ENCODE measurements at regions not wholly inside any gene's neighbourhood (a gene's known extent, or its start where the extent isn't known, plus 50 kb on each side); places are given as distances from the start of the nearest gene placed in this dataset.
"Not testable (repeated sequence)": the region's sequence is repeated elsewhere in the genome, so short reads cannot be mapped to it uniquely, and the experiment has no call there.

DNA sequence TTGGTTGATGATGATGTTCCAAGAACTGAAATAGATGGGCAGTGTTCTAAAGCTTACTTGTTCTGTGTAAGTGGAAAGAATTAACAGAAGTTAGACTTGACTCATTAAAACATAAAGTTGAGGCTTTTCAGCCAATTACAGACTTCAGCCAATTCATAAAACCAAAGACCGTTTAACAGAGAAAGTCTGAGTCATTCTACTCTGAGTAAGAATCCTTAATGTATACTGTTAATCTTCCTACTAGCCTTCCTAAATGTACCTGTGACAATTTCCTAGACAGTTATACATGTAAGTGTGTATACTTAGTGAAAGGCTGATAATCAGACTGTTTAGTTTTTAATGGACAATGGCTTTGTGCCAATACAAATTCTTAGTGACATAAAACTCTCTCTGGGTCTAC, 681.0 kb downstream of the RPL10L start:
- no peak for DNase-seq

DNA sequence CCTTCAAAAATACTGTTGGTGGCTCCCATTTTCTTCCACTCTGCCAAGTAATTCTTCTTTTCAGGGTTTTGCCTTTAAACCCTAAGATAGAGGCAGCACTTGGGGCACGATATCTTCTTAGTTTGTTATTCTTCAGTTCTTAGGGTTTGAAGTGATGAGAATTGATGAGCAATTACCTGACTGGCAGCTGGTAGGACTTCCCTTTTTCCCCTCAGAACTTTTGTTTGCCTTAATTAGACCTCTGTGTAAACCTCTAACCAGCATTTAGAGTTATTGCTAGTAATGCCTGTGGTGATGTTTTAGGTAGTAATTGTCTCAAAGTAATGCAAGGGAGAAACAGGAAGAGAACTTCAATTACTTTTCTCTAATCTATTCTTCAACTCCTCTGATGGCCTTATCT, 683.5 kb downstream of the RPL10L start:
- no peak for DNase-seq

DNA sequence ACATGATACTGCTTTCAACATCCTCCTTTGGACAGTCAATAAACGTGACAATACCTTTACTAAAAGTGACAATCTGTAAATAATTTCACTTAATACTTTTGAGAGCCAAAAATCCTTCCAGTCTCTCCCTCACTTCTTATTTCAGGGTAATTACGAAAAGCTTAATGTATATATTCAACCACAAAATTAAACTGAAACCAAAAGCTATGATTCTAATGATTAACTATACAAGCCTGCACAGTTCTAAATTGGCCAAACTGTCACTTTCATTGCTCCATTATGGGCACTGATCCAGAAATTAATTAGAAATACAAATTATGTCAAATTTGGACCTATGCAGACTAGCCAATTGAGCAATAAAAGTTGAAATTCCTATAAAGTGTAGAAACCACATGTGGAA, 696.5 kb upstream of the MIS18BP1 start:
- DNase-seq, result no peak

DNA sequence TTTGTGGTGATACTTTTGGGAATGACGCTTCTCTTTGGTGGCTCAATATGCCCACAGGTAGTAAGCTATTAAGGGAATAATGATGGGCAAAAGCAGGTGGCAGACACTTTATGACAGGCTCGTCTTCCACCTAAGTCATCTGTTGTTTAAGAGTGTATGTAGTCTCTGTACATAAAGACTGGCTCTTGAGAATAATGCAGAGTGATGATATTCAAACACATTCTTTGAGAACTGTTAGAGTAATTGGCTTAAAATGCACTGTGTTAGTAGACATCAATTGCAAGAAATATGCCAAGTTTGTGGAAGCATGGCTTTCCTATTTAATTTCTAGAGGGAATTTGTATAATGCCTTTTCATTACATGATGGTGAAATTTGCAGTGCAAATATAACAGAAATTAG, 694.8 kb upstream of the MIS18BP1 start:
- DNase-seq, result no peak

DNA sequence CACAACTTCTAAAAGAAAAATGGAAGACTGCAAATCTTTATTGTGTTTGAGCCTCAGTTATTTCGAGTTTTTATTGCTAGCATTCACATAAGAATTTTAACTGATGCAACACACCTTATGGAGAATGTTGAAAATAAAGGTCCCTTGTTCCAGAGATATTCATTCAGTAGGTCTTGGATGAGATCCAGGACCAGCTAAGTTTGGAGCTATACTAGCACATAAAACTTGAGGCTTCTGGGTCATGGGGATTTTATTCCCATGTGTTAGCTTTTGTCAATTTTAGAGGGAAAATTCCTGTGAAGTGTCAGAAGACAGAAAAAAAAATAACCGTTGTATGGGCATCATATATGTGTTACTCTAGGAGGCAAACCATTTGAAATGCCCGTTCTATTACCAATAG, 693.2 kb upstream of the MIS18BP1 start:
- DNase-seq, result no peak

DNA sequence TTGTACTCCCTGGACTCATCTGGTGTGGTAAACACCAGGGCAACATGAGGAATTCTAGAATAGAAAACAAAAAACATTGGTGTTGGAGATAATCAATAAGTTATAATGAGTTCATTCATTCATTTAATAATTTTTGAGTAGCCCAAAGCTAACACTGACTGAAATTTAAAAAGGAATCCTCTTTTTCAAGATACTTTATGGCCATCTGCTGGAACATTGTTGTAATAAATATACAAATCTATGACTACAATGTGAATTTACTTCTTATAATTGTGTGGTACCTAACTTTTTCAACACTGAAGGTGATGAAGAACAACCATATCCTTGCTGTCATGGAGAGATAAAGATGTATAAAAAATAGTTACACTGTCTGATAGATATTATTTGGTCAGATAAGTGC, 687.3 kb upstream of the MIS18BP1 start:
- no peak for DNase-seq

DNA sequence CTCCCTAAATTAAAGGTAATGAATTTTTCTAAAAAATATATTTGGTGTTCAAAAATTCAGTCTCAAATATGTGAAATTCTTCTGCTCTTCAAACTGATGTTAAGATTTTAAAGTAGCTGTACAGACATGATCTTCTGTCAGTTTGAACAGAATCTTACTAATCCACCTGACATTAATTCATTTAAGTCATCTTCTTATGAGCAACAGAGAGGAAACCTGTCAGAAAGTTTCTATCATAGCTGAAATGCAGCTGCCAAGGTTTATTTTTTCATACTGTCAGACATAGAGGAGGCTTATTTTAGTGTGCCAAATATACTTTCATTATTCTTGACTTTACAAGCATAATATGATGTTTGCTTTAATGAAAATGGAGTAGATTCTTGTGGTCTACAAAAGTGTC, 686.6 kb upstream of the MIS18BP1 start:
- DNase-seq, result no peak

DNA sequence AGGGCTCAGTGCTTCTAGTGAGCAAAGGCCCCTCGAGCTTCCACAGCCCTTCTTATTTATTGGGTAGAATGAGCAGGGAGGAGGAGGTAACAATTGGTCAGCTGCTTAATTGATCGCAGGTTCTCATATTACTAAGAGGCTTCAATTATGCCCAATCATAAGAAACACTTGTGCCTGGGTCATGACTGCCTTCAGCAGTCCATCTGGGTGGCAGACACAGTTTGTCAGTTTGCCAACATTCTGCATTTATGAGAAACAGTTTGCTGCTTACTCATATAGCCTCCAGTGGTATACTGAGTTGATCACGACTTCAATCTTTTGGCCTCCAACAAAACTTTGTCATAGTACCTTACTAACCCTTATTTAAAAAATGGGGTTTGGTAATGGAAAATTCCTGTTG, 667.0 kb upstream of the MIS18BP1 start:
- DNase-seq, result not testable (repeated sequence)

DNA sequence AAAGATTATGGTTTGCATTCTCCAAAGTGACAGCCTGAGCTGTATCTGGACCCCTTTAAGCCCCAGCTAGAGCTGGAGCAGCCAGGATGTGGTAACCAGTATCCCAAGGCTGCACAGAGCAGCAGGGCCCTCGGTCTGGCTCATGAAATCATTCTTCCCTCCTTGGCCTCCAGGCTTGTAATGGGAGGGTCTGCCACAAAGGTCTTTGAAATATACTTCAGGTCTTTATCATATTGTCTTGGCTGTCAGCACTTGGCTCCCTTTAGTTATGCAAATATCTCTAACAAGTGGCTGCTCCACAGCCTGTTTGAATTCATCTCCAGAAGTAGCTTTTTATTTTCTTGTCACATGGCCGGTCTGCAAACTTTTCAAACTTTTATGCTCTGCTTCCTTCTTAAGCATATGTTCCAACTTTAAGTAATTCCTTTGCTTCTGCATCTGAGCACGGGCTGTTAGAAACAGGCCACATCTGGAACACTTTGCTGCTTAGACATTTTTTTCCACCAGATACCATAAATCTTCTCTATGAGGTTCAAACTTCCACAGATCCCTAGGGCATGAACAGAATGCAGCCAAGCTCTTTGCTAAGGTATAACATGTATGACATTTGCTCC, 663.4 kb upstream of the MIS18BP1 start:
- DNase-seq, result no peak

DNA sequence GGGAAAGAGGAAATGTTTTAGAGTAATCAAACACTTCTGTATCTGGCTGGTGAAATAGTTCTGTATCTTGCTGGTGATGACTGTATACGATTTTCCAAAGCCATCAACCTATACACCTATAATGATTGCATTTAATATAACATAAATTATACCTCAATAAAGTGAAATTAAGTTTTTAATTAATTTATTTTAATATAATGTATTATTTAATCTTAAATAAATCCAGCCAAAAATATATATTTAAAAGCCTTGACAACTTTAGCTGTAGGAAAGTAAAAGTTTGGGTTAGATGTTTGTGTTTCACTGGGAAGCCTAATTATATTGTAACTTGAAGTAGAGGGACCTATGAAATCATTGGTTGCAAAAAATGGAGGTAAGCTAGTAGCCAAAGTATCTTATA, 654.8 kb upstream of the MIS18BP1 start:
- DNase-seq, result no peak

DNA sequence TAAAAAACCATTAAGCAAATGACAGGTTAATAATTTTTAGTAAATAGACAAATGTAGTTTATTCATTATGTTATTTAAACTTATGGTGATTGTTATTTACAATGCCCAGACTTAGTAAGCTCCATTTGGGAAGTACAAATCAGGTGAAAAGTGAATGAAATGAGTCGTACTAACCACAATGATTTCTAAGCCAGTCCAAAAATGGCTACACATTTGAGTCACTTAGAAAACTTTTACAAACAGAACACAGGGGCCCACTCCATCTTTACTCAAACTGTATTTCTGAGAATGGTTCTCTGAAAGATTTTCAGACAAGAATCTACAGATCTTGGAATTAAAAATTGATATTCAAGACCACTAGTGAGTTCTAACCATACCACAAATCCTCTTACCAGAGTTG, 653.3 kb upstream of the MIS18BP1 start:
- no peak for DNase-seq

DNA sequence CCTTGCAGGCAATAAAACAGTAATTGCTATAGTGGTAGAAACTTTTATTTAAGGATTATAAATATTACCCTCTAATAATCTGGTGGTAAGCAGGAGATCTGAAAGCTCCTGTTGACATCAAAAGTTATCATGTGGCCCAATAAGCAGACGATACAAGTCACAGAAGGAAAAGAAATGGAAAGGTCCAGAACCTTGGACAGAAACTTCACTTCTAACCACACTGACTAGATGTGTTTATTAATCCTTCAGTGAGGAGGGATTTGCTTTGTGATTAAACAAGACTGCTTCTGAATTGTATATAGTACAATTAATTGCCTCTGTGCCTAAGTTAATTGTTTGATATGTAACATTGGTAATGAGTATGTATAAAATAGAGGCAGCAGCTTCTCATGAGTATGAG, 652.7 kb upstream of the MIS18BP1 start:
- no peak for DNase-seq

DNA sequence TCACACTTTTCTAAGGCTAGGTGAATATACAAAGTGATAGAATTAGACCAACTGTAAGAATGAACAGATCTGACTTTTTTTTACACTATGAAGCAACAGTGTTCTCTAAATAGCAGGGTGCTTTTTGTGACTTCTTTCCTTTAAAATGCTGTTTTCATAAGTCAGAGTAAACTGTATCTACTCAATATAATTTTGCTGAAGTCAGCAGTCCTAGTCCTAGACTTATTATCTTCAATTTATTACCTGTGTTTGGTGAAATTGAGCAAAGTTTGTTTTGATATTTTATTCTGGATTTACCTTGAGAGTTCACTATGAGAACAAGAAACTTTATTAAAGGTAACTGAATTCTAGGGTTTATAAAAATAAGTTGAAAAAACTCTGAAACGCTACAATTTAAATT, 651.3 kb upstream of the MIS18BP1 start:
- DNase-seq, result no peak

DNA sequence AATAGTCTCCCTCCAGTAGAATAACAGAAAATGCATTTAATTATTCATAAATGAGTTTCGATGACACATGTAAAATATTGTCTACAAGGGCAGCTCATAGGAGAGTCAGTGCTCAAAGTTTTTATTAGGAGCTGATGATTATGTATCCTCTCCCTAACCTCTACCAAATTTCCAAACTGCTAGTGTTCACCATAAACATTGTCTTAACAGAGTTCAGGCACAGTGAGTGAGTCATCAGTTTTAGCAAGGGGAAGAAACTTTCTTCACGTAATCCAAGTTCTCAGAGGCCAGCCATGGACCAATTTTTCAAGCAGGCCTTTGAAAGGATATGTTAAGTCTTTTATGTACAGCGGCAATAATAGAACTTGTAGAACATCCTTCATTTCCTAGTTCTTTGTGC, 649.2 kb upstream of the MIS18BP1 start:
- no peak for DNase-seq

DNA sequence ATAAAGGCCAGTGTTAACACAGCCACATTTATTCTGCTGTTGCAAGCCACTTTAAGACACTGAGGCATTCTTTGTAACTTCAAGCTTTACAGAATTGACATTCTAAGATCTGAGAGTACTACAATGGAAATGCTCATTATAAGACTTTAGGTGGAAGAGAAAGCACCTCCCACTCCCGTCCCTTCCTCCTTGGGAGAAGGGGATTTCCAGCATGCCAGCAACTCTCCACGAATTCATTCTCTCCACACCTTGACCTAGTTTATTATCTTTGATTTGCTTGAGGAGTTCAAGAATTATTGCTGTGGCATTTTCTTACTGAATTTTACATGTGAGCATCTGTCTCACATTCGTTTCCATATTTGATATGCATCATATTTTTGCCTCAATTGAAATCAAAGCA, 644.4 kb upstream of the MIS18BP1 start:
- no peak for DNase-seq

DNA sequence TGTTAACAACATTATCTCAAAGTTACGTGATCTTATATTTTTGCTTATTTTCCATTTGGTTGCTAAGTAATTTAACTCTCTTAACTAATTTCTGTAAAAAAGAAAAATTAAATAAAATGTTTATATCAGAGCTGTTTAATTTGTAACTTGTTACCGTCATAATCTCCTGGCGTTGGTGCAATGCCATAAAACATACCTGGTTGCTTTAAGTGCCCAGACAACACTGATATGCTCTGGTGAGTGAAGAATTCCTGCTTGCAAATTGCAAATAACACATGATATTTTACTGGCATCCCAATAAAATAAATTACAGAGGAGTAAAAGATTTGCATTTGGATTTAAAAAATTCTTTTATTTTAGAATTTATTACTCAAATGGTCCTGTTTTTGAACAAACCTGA, 640.1 kb upstream of the MIS18BP1 start:
- no peak for DNase-seq

DNA sequence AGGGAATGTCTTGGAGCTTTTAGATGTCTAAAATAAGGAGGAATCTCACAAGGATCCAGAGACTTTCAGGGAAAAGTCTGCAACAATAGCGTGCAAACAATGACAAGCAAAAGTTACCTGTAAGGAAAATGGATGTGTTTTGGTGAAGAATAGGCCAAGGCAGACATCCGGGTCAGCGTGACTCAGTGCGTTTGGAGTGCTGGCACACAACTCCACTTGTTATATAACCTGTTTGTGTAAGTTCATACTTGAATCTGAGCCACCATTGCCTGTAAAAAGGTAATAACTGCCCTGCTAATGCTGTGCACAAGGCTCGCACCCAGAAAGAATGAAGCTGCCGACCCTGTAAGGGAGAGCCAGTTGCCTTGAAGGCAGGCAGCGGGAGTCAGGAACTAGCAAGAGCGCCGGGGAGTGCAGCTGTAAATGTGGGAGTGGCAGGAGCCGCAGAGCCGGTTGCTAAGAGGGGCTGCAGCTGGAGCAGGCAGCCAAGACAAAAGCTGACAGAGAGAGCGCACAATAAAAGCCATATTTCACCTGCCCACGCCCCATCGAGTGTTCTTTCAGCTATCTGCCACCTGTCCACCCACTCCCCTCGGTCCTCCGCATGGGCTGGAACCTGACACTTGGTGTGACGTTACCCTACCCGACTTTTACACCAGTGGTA, 638.5 kb upstream of the MIS18BP1 start:
- no peak for DNase-seq

DNA sequence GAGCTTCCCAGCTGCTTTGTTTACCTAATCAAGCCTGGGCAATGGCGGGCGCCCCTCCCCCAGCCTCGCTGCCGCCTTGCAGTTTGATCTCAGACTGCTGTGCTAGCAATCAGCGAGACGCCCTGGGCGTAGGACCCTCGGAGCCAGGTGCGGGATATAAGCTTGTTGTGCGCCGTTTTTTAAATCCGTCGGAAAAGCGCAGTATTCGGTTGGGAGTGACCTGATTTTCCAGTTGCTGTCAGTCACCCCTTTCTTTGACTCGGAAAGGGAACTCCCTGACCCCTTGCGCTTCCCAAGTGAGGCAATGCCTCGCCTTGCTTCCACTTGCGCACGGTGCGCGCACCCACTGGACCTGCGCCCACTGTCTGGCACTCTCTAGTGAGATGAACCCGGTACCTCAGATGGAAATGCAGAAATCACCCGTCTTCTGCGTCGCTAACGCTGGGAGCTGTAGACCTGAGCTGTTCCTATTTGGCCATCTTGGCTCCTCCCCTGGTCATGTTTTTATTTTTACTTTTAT, 635.8 kb upstream of the MIS18BP1 start:
- DNase-seq, result not testable (repeated sequence)

DNA sequence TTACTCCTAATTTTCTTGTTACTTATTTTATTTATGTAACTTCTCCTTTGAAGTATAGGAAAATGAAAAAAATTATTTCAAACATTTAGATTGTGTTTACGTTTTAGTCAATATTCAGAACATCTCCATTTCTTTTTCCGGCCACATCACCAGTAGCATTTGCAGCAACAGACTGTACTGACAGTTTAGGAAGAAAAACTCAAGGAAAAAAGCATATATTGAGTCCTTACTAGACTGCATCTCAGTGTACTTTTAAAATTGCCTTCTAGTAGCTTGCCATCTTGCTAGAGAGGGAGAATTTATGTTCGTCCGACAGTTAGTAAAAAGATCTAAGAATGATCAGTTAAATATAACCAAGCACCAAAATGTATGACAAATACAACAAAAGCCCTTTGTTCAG, 625.0 kb upstream of the MIS18BP1 start:
- no peak for DNase-seq

DNA sequence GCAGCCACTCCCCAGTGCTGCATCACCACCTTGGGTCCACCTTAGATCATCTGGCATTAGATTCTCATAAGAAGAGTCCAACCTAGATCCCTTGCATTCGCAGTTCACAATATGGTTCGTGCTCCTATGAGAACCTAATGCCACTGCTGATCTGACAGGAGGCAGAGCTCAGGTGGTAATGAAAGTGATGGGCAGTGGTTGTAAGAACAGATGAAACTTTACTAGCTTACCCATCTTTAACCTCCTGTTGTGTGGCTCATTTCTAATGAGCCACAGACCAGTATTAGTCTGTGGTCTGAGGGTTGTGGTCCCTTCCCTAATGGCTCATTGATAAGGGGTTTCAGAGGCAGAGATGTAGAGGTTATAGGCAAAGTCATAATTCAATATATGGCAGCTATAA, 615.9 kb upstream of the MIS18BP1 start:
- DNase-seq, result no peak

DNA sequence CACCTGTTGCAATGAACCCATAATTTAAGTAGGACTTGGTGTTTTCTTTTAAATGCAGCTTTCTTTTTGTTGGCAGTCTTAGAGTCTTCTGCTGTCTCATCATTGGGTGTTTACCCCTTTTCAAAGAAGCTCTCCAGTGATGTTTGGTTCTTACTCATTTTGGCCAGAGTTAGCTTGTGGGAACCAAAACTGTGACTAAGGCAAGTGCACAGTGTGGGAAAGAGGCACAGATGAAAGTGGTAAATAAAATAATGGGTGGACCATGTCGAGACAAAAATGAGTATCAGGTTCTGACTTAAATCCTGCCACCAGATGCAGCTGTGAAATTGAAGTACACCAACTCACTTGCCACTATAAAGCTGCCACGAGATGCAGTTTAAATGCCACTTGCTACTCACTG, 615.4 kb upstream of the MIS18BP1 start:
- DNase-seq, result no peak

DNA sequence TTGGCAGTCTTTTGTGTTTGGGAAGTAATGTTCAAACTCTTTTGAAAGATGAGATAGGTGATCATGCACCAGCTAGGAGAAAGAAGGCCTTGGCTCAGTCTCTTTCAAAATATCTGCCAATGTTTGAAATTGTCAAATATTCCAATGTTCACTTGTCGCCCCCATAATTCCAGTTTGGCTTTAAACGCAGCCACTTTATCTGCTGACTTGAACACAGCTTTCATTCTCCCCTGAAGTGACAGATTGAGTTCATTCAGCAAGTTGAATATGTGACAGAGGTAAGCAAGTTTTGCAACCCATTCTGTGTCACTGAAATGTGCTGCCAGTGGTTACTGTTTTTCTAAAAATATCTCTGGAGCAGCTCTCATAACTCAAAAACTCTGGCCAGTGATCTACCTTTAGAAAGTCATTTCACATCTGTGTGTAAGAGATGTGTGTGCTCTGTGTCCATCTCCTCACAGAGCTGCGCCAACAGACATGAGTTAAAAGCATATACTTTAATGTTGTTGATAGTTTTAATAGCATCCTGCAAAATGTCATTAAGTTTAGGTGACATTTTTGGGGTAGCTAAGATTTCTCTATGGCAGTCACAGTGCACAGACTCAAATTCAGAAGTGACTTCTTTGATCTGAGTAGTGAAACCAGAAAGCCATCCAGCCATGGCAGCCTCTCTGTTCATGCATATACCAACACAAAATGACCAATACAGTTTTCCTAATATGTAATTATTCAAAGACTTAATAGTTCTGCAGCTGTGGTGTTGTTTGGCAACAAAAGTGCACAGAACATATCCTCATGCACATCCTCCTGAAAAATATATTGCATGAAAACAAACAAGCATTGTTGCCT, 614.3 kb upstream of the MIS18BP1 start:
- no peak for DNase-seq

DNA sequence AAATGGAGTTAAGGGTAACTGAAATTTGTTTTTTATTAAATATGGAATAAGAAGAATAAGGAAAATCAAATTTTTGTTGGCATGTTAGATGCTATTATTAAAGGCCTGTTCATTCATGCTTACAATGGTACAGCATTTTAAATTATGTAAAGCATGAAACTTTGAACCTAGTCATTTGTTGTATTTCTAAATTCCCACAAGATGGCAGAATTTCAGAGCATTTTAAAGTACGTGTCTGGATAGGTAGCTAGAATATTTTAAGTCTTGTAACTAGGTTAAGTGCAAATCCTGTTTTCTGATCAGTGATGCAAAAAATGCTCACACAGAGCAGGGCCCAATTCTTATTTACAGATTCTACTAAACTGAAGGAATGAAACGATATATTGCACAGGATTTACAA, 585.6 kb upstream of the MIS18BP1 start:
- peak; percentile 22 for DNase-seq

DNA sequence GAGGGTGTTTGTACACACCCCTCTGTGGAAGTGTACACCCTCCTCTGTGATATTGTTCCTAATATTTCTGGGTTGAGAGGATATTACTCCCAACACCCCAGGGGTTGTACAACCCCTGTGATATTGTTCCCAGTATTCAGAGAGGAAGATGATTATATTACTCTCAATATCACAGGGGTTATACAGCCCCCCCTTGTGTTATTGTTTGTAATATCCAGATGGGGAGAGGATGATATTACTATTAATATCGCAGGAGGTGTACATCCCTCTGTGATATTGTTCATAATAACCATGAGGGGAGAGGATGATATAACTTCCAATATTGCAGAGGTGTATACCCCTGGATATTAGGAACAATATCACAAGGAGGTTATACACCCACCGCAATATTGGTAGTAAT, 566.1 kb upstream of the MIS18BP1 start:
- DNase-seq, result no peak

Measured in hematopoietic multipotent progenitor cell treated with erythropoietin and hydrocortisone succinate and interleukin-3 and kit ligand, for 4 days (in vitro differentiated cells).